ENCODE measurements at regions not wholly inside any gene's neighbourhood (a gene's known extent, or its start where the extent isn't known, plus 50 kb on each side); places are given as distances from the start of the nearest gene placed in this dataset.

DNA sequence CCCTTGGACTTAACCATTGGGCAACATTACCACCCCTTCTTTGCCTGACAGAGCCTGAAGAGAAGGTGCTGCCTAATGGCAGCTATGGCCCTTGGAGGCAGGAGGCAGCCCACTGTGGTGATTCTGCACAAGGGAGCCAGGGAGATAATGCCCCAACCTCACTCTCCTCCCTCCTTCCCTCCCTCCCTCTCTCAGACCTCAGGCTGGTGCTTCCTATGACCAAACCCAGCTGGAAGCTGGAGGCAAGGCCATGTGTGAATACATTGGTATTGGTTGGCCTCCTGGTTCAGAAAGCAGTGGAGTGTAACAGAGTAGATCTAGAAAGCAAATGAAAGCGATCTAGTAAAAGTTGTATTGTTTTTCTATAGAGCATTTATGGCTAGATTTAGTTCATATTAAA, 233.1 kb downstream of the CSNK2A3 start:
- no peak for TF ChIP-seq POLR2A (IDR thresholded peaks at IDR 0.05; ENCODE audit: low read depth)
- TF ChIP-seq, protein P1, sequence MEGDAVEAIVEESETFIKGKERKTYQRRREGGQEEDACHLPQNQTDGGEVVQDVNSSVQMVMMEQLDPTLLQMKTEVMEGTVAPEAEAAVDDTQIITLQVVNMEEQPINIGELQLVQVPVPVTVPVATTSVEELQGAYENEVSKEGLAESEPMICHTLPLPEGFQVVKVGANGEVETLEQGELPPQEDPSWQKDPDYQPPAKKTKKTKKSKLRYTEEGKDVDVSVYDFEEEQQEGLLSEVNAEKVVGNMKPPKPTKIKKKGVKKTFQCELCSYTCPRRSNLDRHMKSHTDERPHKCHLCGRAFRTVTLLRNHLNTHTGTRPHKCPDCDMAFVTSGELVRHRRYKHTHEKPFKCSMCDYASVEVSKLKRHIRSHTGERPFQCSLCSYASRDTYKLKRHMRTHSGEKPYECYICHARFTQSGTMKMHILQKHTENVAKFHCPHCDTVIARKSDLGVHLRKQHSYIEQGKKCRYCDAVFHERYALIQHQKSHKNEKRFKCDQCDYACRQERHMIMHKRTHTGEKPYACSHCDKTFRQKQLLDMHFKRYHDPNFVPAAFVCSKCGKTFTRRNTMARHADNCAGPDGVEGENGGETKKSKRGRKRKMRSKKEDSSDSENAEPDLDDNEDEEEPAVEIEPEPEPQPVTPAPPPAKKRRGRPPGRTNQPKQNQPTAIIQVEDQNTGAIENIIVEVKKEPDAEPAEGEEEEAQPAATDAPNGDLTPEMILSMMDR (IDR thresholded peaks at IDR 0.05), result no peak

Measured in esophagus muscularis mucosa (tissue), 3 donors.